ENCODE measurements at regions not wholly inside any gene's neighbourhood (a gene's known extent, or its start where the extent isn't known, plus 50 kb on each side); places are given as distances from the start of the nearest gene placed in this dataset.

GRCh38 chr2:136239079-136239685 lies 121.2 kb upstream of the CXCR4 start:
- no peak for TF ChIP-seq POLR2A (IDR thresholded peaks at IDR 0.05; ENCODE audit: low read length)
- TF ChIP-seq PBX3 (IDR thresholded peaks at IDR 0.05): no peak
- TF ChIP-seq CEBPB (IDR thresholded peaks at IDR 0.05): no peak
- TF ChIP-seq CTCF (IDR thresholded peaks at IDR 0.05): no peak
- no peak for TF ChIP-seq EP300 (IDR thresholded peaks at IDR 0.05)
- TF ChIP-seq SREBF2 (IDR thresholded peaks at IDR 0.05): no peak
- TF ChIP-seq MYC (IDR thresholded peaks at IDR 0.05; ENCODE audit: borderline replicate concordance, low read length): no peak
- no peak for TF ChIP-seq ESRRA (IDR thresholded peaks at IDR 0.05; ENCODE audit: borderline replicate concordance, low read length)

Data from A549 (cell line).